ENCODE measurements at regions not wholly inside any gene's neighbourhood (a gene's known extent, or its start where the extent isn't known, plus 50 kb on each side); places are given as distances from the start of the nearest gene placed in this dataset.

DNA sequence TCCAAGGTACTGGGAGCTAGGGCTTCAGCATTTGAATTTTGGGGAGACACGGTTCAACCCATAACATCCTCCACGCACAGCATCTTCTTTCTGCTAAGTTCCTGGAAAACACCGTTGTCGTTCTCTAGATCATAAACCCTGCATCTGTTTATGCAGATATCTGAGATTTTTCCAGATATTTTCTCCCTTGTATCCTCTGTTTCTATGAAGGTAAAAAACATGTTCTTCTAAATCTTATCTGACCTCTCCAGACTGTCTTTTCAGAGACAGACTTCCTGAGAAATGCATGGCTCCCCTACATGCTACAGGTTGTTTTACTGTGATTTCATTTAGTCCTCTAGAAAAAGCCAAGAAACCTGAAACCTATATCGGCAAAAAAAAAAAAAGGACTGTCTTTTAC is 152.3 kb upstream of the KLF3 start:
- no peak overlapping the region for H2AFZ ChIP-seq (ENCODE audit: low read depth)
- no peaks in the 10 kb centered on the region for H3K36me3 ChIP-seq (ENCODE audit: insufficient read depth)
- no peak overlapping the region for H3K4me2 ChIP-seq
- no peaks in the 10 kb centered on the region for H4K20me1 ChIP-seq (ENCODE audit: insufficient read depth)
- H3K9ac ChIP-seq, result no peak overlapping the region
- no peak overlapping the region for H3K4me3 ChIP-seq (IDR thresholded peaks at IDR 0.05; ENCODE audit: insufficient read depth, low read depth, low read length)
- H3K79me2 ChIP-seq (ENCODE audit: insufficient read depth, low read depth), result no peaks in the 10 kb centered on the region
- TF ChIP-seq, protein P1, sequence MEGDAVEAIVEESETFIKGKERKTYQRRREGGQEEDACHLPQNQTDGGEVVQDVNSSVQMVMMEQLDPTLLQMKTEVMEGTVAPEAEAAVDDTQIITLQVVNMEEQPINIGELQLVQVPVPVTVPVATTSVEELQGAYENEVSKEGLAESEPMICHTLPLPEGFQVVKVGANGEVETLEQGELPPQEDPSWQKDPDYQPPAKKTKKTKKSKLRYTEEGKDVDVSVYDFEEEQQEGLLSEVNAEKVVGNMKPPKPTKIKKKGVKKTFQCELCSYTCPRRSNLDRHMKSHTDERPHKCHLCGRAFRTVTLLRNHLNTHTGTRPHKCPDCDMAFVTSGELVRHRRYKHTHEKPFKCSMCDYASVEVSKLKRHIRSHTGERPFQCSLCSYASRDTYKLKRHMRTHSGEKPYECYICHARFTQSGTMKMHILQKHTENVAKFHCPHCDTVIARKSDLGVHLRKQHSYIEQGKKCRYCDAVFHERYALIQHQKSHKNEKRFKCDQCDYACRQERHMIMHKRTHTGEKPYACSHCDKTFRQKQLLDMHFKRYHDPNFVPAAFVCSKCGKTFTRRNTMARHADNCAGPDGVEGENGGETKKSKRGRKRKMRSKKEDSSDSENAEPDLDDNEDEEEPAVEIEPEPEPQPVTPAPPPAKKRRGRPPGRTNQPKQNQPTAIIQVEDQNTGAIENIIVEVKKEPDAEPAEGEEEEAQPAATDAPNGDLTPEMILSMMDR (conservative IDR thresholded peaks at IDR 0.05; ENCODE audit: low read depth, low read length), result no peak
- no peaks in the 10 kb centered on the region for H3K27me3 ChIP-seq (ENCODE audit: insufficient read depth, low read depth)
- H3K27ac ChIP-seq, result no peak overlapping the region
- no peaks in the 10 kb centered on the region for H3K4me1 ChIP-seq (ENCODE audit: low read depth, poor library complexity, severe bottlenecking)

DNA sequence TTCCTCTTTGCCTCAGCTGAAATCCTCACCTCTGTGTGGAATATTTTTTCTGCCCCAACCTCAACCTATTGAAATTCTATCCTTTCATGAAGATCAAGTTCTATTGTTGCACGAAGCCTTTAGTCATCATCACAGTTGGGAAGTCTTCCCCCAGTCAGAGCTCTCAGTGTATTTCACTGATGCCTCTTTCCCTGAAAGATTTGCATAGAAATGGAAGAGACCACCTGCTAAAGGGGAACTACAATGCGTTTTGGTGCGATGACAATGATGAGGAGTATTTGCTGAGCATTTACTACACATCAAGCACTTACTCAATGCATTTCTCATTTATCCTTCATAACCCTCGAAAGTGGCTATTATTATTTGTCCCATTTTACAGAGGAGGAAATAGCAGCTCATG is 151.2 kb upstream of the KLF3 start:
- H3K4me2 ChIP-seq, result no peak overlapping the region
- no peaks in the 10 kb centered on the region for H3K36me3 ChIP-seq (ENCODE audit: insufficient read depth)
- H3K9ac ChIP-seq, result no peak overlapping the region
- H3K79me2 ChIP-seq (ENCODE audit: insufficient read depth, low read depth), result no peaks in the 10 kb centered on the region
- H4K20me1 ChIP-seq (ENCODE audit: insufficient read depth), result no peaks in the 10 kb centered on the region
- no peaks in the 10 kb centered on the region for H3K27me3 ChIP-seq (ENCODE audit: insufficient read depth, low read depth)
- no peaks in the 10 kb centered on the region for H3K4me1 ChIP-seq (ENCODE audit: low read depth, poor library complexity, severe bottlenecking)
- no peak overlapping the region for H3K4me3 ChIP-seq (IDR thresholded peaks at IDR 0.05; ENCODE audit: insufficient read depth, low read depth, low read length)
- TF ChIP-seq, protein P1 (conservative IDR thresholded peaks at IDR 0.05; ENCODE audit: low read depth, low read length), result no peak
- no peak overlapping the region for H2AFZ ChIP-seq (ENCODE audit: low read depth)
- no peak overlapping the region for H3K27ac ChIP-seq

- Histone ChIP-seq H3K27ac (no peak overlapping the region), H3K4me3 (IDR thresholded peaks at IDR 0.05; ENCODE audit: insufficient read depth, low read depth, low read length) (no peak overlapping the region), H4K20me1 (ENCODE audit: insufficient read depth) (no peaks in the 10 kb centered on the region), H3K4me1 (ENCODE audit: low read depth, poor library complexity, severe bottlenecking) (no peaks in the 10 kb centered on the region), H3K79me2 (ENCODE audit: insufficient read depth, low read depth) (no peaks in the 10 kb centered on the region), H3K9ac (no peak overlapping the region), H3K27me3 (ENCODE audit: insufficient read depth, low read depth) (no peaks in the 10 kb centered on the region), H3K36me3 (ENCODE audit: insufficient read depth) (no peaks in the 10 kb centered on the region), H3K4me2 (no peak overlapping the region), H2AFZ (ENCODE audit: low read depth) (no peak overlapping the region)
- TF ChIP-seq, protein P1 (conservative IDR thresholded peaks at IDR 0.05; ENCODE audit: low read depth, low read length), result no peak
Observed at GRCh38 chr4:38514465-38515146, 149.4 kb upstream of the KLF3 start.

GRCh38 chr4:38516190-38516589 is 147.8 kb upstream of the KLF3 start:
- Histone ChIP-seq H3K9ac (no peak overlapping the region), H3K4me1 (ENCODE audit: low read depth, poor library complexity, severe bottlenecking) (no peaks in the 10 kb centered on the region), H2AFZ (ENCODE audit: low read depth) (no peak overlapping the region), H3K27ac (no peak overlapping the region), H3K79me2 (ENCODE audit: insufficient read depth, low read depth) (no peaks in the 10 kb centered on the region), H3K27me3 (ENCODE audit: insufficient read depth, low read depth) (no peaks in the 10 kb centered on the region), H3K36me3 (ENCODE audit: insufficient read depth) (no peaks in the 10 kb centered on the region), H3K4me3 (IDR thresholded peaks at IDR 0.05; ENCODE audit: insufficient read depth, low read depth, low read length) (no peak overlapping the region), H3K4me2 (no peak overlapping the region), H4K20me1 (ENCODE audit: insufficient read depth) (no peaks in the 10 kb centered on the region)
- TF ChIP-seq, protein P1 (conservative IDR thresholded peaks at IDR 0.05; ENCODE audit: low read depth, low read length), result no peak

Data from KMS-11 (cell line).